ENCODE measurements at regions not wholly inside any gene's neighbourhood (a gene's known extent, or its start where the extent isn't known, plus 50 kb on each side); places are given as distances from the start of the nearest gene placed in this dataset.

DNA sequence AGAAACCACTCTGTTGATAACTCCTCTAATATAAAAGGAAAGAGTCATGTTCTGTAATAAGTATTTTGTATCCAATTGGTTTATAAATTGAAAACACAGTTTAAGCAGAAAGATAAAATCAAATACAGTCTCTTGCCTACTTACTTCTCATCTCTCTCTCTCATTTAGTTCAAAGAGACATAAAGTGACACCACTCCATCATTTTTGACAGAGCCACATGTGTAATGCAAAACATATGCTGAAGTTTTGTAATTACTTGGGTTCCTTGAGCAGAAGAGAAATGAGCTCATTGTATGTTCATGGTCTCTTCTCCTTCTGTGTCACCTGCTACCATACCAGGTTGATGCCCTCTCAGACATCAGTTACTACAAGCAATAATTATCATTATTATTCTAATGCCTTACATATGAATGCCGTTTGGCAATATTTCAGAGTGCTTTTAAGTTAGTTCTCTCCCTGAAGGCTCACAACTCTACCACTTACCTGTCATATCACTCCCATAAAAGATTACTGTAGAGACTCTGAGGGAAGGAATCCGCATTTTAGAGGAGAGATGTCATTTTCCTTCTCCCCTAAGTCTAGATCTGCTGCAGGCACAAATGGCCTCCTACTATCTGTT lies 59.9 kb upstream of the SKAP2 start:
- H3K4me3 ChIP-seq (ENCODE audit: low read depth, low read length), result no peak overlapping the region
- CTCF ChIA-PET, result interaction anchor here (0.6 kb wide), 1 partner anchor 16 kb away, joined by 4 read pairs; no protein-coding TSS in a partner anchor
- TF ChIP-seq, protein P1, sequence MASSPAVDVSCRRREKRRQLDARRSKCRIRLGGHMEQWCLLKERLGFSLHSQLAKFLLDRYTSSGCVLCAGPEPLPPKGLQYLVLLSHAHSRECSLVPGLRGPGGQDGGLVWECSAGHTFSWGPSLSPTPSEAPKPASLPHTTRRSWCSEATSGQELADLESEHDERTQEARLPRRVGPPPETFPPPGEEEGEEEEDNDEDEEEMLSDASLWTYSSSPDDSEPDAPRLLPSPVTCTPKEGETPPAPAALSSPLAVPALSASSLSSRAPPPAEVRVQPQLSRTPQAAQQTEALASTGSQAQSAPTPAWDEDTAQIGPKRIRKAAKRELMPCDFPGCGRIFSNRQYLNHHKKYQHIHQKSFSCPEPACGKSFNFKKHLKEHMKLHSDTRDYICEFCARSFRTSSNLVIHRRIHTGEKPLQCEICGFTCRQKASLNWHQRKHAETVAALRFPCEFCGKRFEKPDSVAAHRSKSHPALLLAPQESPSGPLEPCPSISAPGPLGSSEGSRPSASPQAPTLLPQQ (tag by site-specific recombination; IDR thresholded peaks at IDR 0.05), result no peak
- TF ChIP-seq, protein P2, sequence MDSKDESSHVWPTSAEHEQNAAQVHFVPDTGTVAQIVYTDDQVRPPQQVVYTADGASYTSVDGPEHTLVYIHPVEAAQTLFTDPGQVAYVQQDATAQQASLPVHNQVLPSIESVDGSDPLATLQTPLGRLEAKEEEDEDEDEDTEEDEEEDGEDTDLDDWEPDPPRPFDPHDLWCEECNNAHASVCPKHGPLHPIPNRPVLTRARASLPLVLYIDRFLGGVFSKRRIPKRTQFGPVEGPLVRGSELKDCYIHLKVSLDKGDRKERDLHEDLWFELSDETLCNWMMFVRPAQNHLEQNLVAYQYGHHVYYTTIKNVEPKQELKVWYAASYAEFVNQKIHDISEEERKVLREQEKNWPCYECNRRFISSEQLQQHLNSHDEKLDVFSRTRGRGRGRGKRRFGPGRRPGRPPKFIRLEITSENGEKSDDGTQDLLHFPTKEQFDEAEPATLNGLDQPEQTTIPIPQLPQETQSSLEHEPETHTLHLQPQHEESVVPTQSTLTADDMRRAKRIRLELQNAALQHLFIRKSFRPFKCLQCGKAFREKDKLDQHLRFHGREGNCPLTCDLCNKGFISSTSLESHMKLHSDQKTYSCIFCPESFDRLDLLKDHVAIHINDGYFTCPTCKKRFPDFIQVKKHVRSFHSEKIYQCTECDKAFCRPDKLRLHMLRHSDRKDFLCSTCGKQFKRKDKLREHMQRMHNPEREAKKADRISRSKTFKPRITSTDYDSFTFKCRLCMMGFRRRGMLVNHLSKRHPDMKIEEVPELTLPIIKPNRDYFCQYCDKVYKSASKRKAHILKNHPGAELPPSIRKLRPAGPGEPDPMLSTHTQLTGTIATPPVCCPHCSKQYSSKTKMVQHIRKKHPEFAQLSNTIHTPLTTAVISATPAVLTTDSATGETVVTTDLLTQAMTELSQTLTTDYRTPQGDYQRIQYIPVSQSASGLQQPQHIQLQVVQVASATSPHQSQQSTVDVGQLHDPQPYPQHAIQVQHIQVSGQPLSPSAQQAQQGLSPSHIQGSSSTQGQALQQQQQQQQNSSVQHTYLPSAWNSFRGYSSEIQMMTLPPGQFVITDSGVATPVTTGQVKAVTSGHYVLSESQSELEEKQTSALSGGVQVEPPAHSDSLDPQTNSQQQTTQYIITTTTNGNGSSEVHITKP (tag by site-specific recombination; IDR thresholded peaks at IDR 0.05), result no peak
- TF ChIP-seq GLIS2 (tag by site-specific recombination; IDR thresholded peaks at IDR 0.05) (no peak), ZNF473 (tag by site-specific recombination; IDR thresholded peaks at IDR 0.05) (no peak), ZNF561 (tag by site-specific recombination; IDR thresholded peaks at IDR 0.05; ENCODE audit: borderline replicate concordance) (no peak), FEZF1 (tag by site-specific recombination; IDR thresholded peaks at IDR 0.05) (no peak), ZNF10 (tag by site-specific recombination; IDR thresholded peaks at IDR 0.05) (no peak), ZNF549 (tag by site-specific recombination; IDR thresholded peaks at IDR 0.05) (no peak), ZNF76 (tag by site-specific recombination; IDR thresholded peaks at IDR 0.05; ENCODE audit: borderline replicate concordance, low read depth) (no peak), ZNF292 (tag by site-specific recombination; IDR thresholded peaks at IDR 0.05; ENCODE audit: borderline replicate concordance, low read depth) (no peak), SCRT1 (tag by site-specific recombination; IDR thresholded peaks at IDR 0.05; ENCODE audit: borderline replicate concordance) (no peak), ZNF394 (tag by site-specific recombination; IDR thresholded peaks at IDR 0.05; ENCODE audit: borderline replicate concordance) (no peak)
- TF ChIP-seq, protein P3, sequence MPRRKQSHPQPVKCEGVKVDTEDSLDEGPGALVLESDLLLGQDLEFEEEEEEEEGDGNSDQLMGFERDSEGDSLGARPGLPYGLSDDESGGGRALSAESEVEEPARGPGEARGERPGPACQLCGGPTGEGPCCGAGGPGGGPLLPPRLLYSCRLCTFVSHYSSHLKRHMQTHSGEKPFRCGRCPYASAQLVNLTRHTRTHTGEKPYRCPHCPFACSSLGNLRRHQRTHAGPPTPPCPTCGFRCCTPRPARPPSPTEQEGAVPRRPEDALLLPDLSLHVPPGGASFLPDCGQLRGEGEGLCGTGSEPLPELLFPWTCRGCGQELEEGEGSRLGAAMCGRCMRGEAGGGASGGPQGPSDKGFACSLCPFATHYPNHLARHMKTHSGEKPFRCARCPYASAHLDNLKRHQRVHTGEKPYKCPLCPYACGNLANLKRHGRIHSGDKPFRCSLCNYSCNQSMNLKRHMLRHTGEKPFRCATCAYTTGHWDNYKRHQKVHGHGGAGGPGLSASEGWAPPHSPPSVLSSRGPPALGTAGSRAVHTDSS (tag by site-specific recombination; IDR thresholded peaks at IDR 0.05), result no peak
- no peaks in the 10 kb centered on the region for H3K4me1 ChIP-seq (ENCODE audit: control insufficient read depth, insufficient read depth, low read length)
- no peaks in the 10 kb centered on the region for H3K9me3 ChIP-seq (ENCODE audit: control insufficient read depth, insufficient read depth, low read depth, low read length)
- POLR2A ChIA-PET, result no interaction called here
- no peaks in the 10 kb centered on the region for H3K36me3 ChIP-seq (ENCODE audit: control insufficient read depth in 2 of 2, insufficient read depth in 1 of 2, low read length in 2 of 2)
- no peak overlapping the region for H3K27ac ChIP-seq (ENCODE audit: extremely low read depth, low read depth, low read length)

DNA sequence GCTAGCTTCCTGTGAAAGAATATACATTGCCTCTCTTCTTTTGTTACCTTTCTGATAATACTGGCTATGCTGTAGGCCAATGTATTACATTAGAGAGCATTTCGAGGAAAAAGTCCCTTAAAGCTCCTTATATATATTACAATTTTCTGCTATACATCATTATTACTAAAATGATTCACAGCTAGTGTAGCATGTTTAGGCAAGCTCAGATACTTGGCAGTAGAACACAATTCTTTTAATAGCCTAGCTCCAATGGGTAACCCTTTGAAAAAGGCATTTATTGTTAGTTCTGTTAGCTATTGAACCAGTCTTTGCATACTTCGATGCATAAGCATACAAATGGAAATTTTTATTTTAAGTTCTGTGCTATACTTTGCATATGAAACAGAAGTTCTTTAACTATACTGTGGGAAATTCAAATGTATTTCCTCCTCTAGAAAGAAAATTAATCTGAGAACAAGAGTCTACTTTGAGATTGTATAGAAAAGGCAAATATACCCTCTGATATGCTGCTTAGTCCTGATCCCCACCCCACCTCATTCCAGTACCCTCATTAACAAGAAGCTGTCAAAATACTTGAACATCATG lies 55.6 kb upstream of the SKAP2 start:
- ChIA-PET CTCF (interaction anchor here (0.5 kb wide), 1 partner anchor 190 kb away, joined by 3 read pairs; no protein-coding TSS in a partner anchor), POLR2A (no interaction called here)
- Histone ChIP-seq H3K36me3 (ENCODE audit: control insufficient read depth in 2 of 2, insufficient read depth in 1 of 2, low read length in 2 of 2) (no peaks in the 10 kb centered on the region), H3K4me1 (ENCODE audit: control insufficient read depth, insufficient read depth, low read length) (no peaks in the 10 kb centered on the region), H3K9me3 (ENCODE audit: control insufficient read depth, insufficient read depth, low read depth, low read length) (no peaks in the 10 kb centered on the region), H3K27ac (ENCODE audit: extremely low read depth, low read depth, low read length) (no peak overlapping the region), H3K4me3 (ENCODE audit: low read depth, low read length) (no peak overlapping the region)
- TF ChIP-seq ZNF416 (tag by site-specific recombination; IDR thresholded peaks at IDR 0.05) (no peak), ZNF48 (tag by site-specific recombination; IDR thresholded peaks at IDR 0.05) (no peak), SP3 (tag by site-specific recombination; IDR thresholded peaks at IDR 0.05) (no peak)

Data from HEK293 (cell line).